HCT116 (cell line): ENCODE measurements at regions not wholly inside any gene's neighbourhood (a gene's known extent, or its start where the extent isn't known, plus 50 kb on each side); places are given as distances from the start of the nearest gene placed in this dataset.

Experiments used
- CBX3 ChIP-seq: IDR thresholded peaks from 2 replicates; pipeline ENCODE4 v1.6.1; 2012; ENCODE audit warnings: low read depth
- CEBPB ChIP-seq: IDR thresholded peaks from 2 replicates; pipeline ENCODE4 v1.6.1; 2012; ENCODE audit warnings: low read depth
- EGR1 ChIP-seq: IDR thresholded peaks from 2 replicates; pipeline ENCODE4 v1.6.1; 2012; ENCODE audit warnings: low read depth
- EZH2 ChIP-seq: fragments of 200-600 bp; sonication (generic); IDR thresholded peaks from 2 replicates; pipeline ENCODE4 v1.6.1; 2017; ENCODE audit warnings: antibody characterized with exemption, mixed run types
- POLR2A ChIP-seq: IDR thresholded peaks from 2 replicates; pipeline ENCODE4 v1.7.0; 2011; ENCODE audit warnings: borderline replicate concordance; ENCODE audit not compliant: insufficient read depth, insufficient read length; ENCODE audit errors: extremely low read depth
- POLR2AphosphoS5 ChIP-seq: IDR thresholded peaks from 2 replicates; pipeline ENCODE4 v1.6.1; 2011; ENCODE audit warnings: mild to moderate bottlenecking, low read depth, low read length, moderate library complexity
- RAD21 ChIP-seq: IDR thresholded peaks from 2 replicates; pipeline ENCODE4 v1.6.1; 2012; ENCODE audit warnings: low read depth, mild to moderate bottlenecking
- SIN3A ChIP-seq: IDR thresholded peaks from 2 replicates; pipeline ENCODE4 v1.6.1; 2012; ENCODE audit warnings: low read depth
- SP1 ChIP-seq: IDR thresholded peaks from 2 replicates; pipeline ENCODE4 v1.6.1; 2012; ENCODE audit warnings: low read depth
- TF ChIP-seq, protein P1 (sequence below), 3 experiments: fragments of 200-600 bp in 1 of 3; sonication (generic) in 1 of 3; IDR thresholded peaks in 2 of 3; conservative IDR thresholded peaks in 1 of 3; 2 replicates each; pipeline ENCODE4 v1.5.1; 2012 to 2017; ENCODE audit warnings: low read depth in 2 of 3, low read length in 2 of 3, antibody characterized with exemption in 1 of 3, borderline replicate concordance in 1 of 3, control low read depth in 1 of 3, mild to moderate bottlenecking in 1 of 3, mixed read lengths in 1 of 3, mixed run types in 1 of 3, moderate library complexity in 1 of 3; ENCODE audit not compliant: insufficient read depth in 1 of 3
- TF ChIP-seq, protein P2 (sequence below): IDR thresholded peaks from 2 replicates; pipeline ENCODE4 v1.6.1; 2012
- TF ChIP-seq, protein P3 (sequence below): IDR thresholded peaks from 2 replicates; pipeline ENCODE4 v1.6.1; 2012
- TF ChIP-seq, protein P4 (sequence below): IDR thresholded peaks from 2 replicates; pipeline ENCODE4 v1.6.1; 2012; ENCODE audit warnings: low read depth

DNA sequence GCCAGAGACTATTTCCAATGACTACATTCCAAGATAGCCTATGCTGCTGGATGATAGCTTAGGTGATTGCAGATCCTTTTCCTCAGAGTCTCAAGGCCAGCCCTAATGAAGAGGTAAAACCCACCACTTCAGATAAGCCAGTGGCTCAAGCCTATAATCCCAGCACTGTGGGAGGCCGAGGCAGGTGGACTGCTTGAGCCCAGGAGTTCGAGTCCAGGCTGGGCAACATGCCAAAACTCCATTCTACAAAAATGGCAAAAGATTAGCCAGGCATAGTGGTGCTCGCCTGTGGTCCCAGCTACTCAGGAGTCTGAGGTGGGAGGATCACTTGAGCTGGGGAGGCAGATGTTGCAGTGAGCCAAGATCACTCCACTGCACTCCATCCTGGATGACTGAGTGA, 495.3 kb downstream of the ZIC1 start:
- no peak for TF ChIP-seq EZH2
- TF ChIP-seq, protein P1, sequence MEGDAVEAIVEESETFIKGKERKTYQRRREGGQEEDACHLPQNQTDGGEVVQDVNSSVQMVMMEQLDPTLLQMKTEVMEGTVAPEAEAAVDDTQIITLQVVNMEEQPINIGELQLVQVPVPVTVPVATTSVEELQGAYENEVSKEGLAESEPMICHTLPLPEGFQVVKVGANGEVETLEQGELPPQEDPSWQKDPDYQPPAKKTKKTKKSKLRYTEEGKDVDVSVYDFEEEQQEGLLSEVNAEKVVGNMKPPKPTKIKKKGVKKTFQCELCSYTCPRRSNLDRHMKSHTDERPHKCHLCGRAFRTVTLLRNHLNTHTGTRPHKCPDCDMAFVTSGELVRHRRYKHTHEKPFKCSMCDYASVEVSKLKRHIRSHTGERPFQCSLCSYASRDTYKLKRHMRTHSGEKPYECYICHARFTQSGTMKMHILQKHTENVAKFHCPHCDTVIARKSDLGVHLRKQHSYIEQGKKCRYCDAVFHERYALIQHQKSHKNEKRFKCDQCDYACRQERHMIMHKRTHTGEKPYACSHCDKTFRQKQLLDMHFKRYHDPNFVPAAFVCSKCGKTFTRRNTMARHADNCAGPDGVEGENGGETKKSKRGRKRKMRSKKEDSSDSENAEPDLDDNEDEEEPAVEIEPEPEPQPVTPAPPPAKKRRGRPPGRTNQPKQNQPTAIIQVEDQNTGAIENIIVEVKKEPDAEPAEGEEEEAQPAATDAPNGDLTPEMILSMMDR (IDR thresholded peaks at IDR 0.05 in 2 of 3, conservative IDR thresholded peaks at IDR 0.05 in 1 of 3; ENCODE audit: borderline replicate concordance in 1 of 3, insufficient read depth in 1 of 3, low read depth in 2 of 3, low read length in 2 of 3) = no peak
- TF ChIP-seq SIN3A = no peak
- no peak for TF ChIP-seq SP1
- no peak for TF ChIP-seq CEBPB
- TF ChIP-seq, protein P2, sequence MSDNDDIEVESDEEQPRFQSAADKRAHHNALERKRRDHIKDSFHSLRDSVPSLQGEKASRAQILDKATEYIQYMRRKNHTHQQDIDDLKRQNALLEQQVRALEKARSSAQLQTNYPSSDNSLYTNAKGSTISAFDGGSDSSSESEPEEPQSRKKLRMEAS = no peak
- TF ChIP-seq, protein P3, sequence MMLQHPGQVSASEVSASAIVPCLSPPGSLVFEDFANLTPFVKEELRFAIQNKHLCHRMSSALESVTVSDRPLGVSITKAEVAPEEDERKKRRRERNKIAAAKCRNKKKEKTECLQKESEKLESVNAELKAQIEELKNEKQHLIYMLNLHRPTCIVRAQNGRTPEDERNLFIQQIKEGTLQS = no peak
- TF ChIP-seq EGR1 = no peak
- no peak for TF ChIP-seq POLR2A
- TF ChIP-seq RAD21 = no peak
- TF ChIP-seq, protein P4, sequence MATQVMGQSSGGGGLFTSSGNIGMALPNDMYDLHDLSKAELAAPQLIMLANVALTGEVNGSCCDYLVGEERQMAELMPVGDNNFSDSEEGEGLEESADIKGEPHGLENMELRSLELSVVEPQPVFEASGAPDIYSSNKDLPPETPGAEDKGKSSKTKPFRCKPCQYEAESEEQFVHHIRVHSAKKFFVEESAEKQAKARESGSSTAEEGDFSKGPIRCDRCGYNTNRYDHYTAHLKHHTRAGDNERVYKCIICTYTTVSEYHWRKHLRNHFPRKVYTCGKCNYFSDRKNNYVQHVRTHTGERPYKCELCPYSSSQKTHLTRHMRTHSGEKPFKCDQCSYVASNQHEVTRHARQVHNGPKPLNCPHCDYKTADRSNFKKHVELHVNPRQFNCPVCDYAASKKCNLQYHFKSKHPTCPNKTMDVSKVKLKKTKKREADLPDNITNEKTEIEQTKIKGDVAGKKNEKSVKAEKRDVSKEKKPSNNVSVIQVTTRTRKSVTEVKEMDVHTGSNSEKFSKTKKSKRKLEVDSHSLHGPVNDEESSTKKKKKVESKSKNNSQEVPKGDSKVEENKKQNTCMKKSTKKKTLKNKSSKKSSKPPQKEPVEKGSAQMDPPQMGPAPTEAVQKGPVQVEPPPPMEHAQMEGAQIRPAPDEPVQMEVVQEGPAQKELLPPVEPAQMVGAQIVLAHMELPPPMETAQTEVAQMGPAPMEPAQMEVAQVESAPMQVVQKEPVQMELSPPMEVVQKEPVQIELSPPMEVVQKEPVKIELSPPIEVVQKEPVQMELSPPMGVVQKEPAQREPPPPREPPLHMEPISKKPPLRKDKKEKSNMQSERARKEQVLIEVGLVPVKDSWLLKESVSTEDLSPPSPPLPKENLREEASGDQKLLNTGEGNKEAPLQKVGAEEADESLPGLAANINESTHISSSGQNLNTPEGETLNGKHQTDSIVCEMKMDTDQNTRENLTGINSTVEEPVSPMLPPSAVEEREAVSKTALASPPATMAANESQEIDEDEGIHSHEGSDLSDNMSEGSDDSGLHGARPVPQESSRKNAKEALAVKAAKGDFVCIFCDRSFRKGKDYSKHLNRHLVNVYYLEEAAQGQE = no peak
- no peak for TF ChIP-seq POLR2AphosphoS5
- no peak for TF ChIP-seq CBX3
